Suprapubic skin (tissue), 4 donors: ENCODE measurements at regions not wholly inside any gene's neighbourhood (a gene's known extent, or its start where the extent isn't known, plus 50 kb on each side); places are given as distances from the start of the nearest gene placed in this dataset.

ENCODE experiments used
- CTCF ChIP-seq, 2 donors: fragments of 200-600 bp in 1 of 2; fragments of 450-650 bp in 1 of 2; sonication (generic) in 1 of 2; IDR thresholded peaks; one replicate each; pipeline ENCODE4 v1.5.1; 2016 to 2019; ENCODE audit warnings: antibody characterized with exemption in 2 of 2, mild to moderate bottlenecking in 1 of 2, moderate library complexity in 1 of 2
- POLR2A ChIP-seq, 2 donors: fragments of 450-650 bp; IDR thresholded peaks; one replicate each; pipeline ENCODE4 v1.6.1; 2017; ENCODE audit warnings: antibody characterized with exemption in 2 of 2, mild to moderate bottlenecking in 2 of 2, moderate library complexity in 2 of 2
- POLR2AphosphoS5 ChIP-seq, 3 donors: sonication (generic); formaldehyde crosslinking; IDR thresholded peaks; one replicate each; pipeline ENCODE4 v1.6.1; 2017; ENCODE audit warnings: antibody characterized with exemption in 3 of 3

- TF ChIP-seq POLR2AphosphoS5 (IDR thresholded peaks at IDR 0.05) (no peak), POLR2A (IDR thresholded peaks at IDR 0.05) (no peak), CTCF (IDR thresholded peaks at IDR 0.05) (no peak)
These were observed 123.0 kb upstream of the ZNF32 start for GRCh38 chr10:43771675-43772074.
